Transverse colon (tissue), 3 donors: ENCODE measurements at regions not wholly inside any gene's neighbourhood (a gene's known extent, or its start where the extent isn't known, plus 50 kb on each side); places are given as distances from the start of the nearest gene placed in this dataset.

Source experiments
- POLR2A ChIP-seq: fragments of 450-650 bp; IDR thresholded peaks from one replicate; pipeline ENCODE4 v1.6.1; 2016; ENCODE audit warnings: antibody characterized with exemption, mild to moderate bottlenecking, moderate library complexity
- TF ChIP-seq, protein P1 (sequence below), 5 experiments: fragments of 200-600 bp in 3 of 5; fragments of 450-650 bp in 2 of 5; sonication (generic) in 3 of 5; IDR thresholded peaks; 1 replicate in 2 of 5; 2 replicates in 3 of 5; pipeline ENCODE4 v1.5.1; 2016 to 2017; ENCODE audit warnings: antibody characterized with exemption in 5 of 5, inconsistent platforms in 3 of 5, mild to moderate bottlenecking in 2 of 5, moderate library complexity in 1 of 5

DNA sequence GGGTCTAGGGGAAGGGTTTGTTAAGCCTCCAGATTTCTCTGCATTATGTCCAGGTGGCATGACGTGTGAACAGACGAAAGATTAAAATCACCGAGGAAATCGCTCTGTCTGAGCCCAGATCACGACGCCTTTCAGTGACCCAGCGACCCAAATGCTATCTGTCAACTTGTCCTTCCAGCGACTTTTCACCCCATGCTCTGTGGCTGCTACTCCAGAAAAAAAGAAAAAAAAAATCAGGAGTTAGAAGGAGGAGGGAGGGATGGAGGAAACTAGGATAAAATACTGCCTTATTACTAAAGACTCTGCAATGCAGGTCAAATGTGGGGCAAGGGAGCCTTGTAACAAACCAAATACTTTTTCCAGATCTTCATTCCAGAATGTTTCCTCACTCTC, 352.0 kb downstream of the NUF2 start:
- TF ChIP-seq, protein P1, sequence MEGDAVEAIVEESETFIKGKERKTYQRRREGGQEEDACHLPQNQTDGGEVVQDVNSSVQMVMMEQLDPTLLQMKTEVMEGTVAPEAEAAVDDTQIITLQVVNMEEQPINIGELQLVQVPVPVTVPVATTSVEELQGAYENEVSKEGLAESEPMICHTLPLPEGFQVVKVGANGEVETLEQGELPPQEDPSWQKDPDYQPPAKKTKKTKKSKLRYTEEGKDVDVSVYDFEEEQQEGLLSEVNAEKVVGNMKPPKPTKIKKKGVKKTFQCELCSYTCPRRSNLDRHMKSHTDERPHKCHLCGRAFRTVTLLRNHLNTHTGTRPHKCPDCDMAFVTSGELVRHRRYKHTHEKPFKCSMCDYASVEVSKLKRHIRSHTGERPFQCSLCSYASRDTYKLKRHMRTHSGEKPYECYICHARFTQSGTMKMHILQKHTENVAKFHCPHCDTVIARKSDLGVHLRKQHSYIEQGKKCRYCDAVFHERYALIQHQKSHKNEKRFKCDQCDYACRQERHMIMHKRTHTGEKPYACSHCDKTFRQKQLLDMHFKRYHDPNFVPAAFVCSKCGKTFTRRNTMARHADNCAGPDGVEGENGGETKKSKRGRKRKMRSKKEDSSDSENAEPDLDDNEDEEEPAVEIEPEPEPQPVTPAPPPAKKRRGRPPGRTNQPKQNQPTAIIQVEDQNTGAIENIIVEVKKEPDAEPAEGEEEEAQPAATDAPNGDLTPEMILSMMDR (IDR thresholded peaks at IDR 0.05), result no peak
- TF ChIP-seq POLR2A, result no peak
